H9 (cell line): ENCODE measurements at regions not wholly inside any gene's neighbourhood (a gene's known extent, or its start where the extent isn't known, plus 50 kb on each side); places are given as distances from the start of the nearest gene placed in this dataset.
"Not testable (repeated sequence)": the region's sequence is repeated elsewhere in the genome, so short reads cannot be mapped to it uniquely, and the experiment has no call there.

Experiments used
- DNase-seq: peaks from one replicate; pipeline ENCODE4 v3.0.0-alpha.2; 2017
- H2AFZ ChIP-seq: one replicate; pipeline ENCODE4 v1.6.1; 2013; ENCODE audit warnings: mild to moderate bottlenecking, low read length, control low read depth, moderate library complexity
- H2AK5ac ChIP-seq: 2 replicates; pipeline ENCODE4 v1.6.1; 2013; ENCODE audit warnings: low read length, control low read depth, mixed read lengths; ENCODE audit not compliant: insufficient read length
- H2BK120ac ChIP-seq: one replicate; pipeline ENCODE4 v1.6.1; 2013; ENCODE audit warnings: low read depth, mild to moderate bottlenecking, low read length, control low read depth, inconsistent platforms; ENCODE audit not compliant: poor library complexity, severe bottlenecking
- H2BK12ac ChIP-seq: 2 replicates; pipeline ENCODE4 v1.6.1; 2013; ENCODE audit warnings: low read length, control low read depth, mixed read lengths, low read depth; ENCODE audit not compliant: insufficient read length
- H2BK15ac ChIP-seq: 2 replicates; pipeline ENCODE4 v1.6.1; 2013; ENCODE audit warnings: low read depth, low read length, control low read depth
- H2BK20ac ChIP-seq: one replicate; pipeline ENCODE4 v1.6.1; 2013; ENCODE audit warnings: low read depth, mild to moderate bottlenecking, low read length, control low read depth, inconsistent platforms; ENCODE audit not compliant: poor library complexity, severe bottlenecking
- H2BK5ac ChIP-seq: 2 replicates; pipeline ENCODE4 v1.6.1; 2013; ENCODE audit warnings: low read length, control low read depth, mixed read lengths; ENCODE audit not compliant: insufficient read length
- H3K14ac ChIP-seq: 2 replicates; pipeline ENCODE4 v1.6.1; 2013; ENCODE audit warnings: low read length, control low read depth; ENCODE audit not compliant: insufficient read depth
- H3K18ac ChIP-seq: 2 replicates; pipeline ENCODE4 v1.6.1; 2013; ENCODE audit warnings: low read depth, mild to moderate bottlenecking, mixed read lengths, low read length, control low read depth; ENCODE audit not compliant: insufficient read length
- H3K23ac ChIP-seq: 2 replicates; pipeline ENCODE4 v1.6.1; 2013; ENCODE audit warnings: low read length, control low read depth, mixed read lengths, low read depth; ENCODE audit not compliant: insufficient read length
- H3K23me2 ChIP-seq: 2 replicates; pipeline ENCODE4 v1.6.1; 2013; ENCODE audit warnings: low read depth, mild to moderate bottlenecking, mixed read lengths, low read length, control low read depth; ENCODE audit not compliant: insufficient read length, poor library complexity, severe bottlenecking
- H3K27ac ChIP-seq: 2 replicates; pipeline ENCODE4 v1.5.1; 2013; ENCODE audit warnings: low read length, control low read depth, mixed read lengths, low read depth; ENCODE audit not compliant: insufficient read length
- H3K27me3 ChIP-seq: 2 replicates; pipeline ENCODE4 v1.6.1; 2013; ENCODE audit warnings: low read length, control low read depth, inconsistent platforms; ENCODE audit not compliant: insufficient read depth
- H3K4ac ChIP-seq: 2 replicates; pipeline ENCODE4 v1.6.1; 2013; ENCODE audit warnings: low read depth, mild to moderate bottlenecking, control low read depth, inconsistent platforms, low read length, moderate library complexity
- H3K4me1 ChIP-seq: 2 replicates; pipeline ENCODE4 v1.6.1; 2013; ENCODE audit warnings: low read length, control low read depth, inconsistent platforms; ENCODE audit not compliant: insufficient read depth
- H3K4me2 ChIP-seq: 2 replicates; pipeline ENCODE4 v1.6.1; 2013; ENCODE audit warnings: low read length, control low read depth, mixed read lengths; ENCODE audit not compliant: insufficient read length, insufficient read depth
- H3K56ac ChIP-seq: 2 replicates; pipeline ENCODE4 v1.6.1; 2013; ENCODE audit warnings: low read depth, mild to moderate bottlenecking, mixed read lengths, low read length, control low read depth; ENCODE audit not compliant: insufficient read length
- H3K79me1 ChIP-seq: 2 replicates; pipeline ENCODE4 v1.6.1; 2013; ENCODE audit warnings: low read depth, mild to moderate bottlenecking, moderate library complexity, low read length, control low read depth, inconsistent platforms; ENCODE audit not compliant: insufficient read depth, poor library complexity, severe bottlenecking
- H3K79me2 ChIP-seq: 2 replicates; pipeline ENCODE4 v1.6.1; 2013; ENCODE audit warnings: low read length, control low read depth, inconsistent platforms; ENCODE audit not compliant: insufficient read depth
- H3K9ac ChIP-seq: 2 replicates; pipeline ENCODE4 v1.6.1; 2013; ENCODE audit warnings: low read length, control low read depth, mixed read lengths; ENCODE audit not compliant: insufficient read length; ENCODE audit errors: extremely low read depth
- H3K9me3 ChIP-seq: one replicate; pipeline ENCODE4 v1.6.1; 2013; ENCODE audit warnings: low read depth, low read length, inconsistent platforms; ENCODE audit not compliant: control insufficient read depth
- H3T11ph ChIP-seq: one replicate; pipeline ENCODE4 v1.6.1; 2013; ENCODE audit warnings: mild to moderate bottlenecking, low read length, control low read depth, inconsistent platforms
- H4K20me1 ChIP-seq: one replicate; pipeline ENCODE4 v1.6.1; 2013; ENCODE audit not compliant: control insufficient read depth, insufficient read length, insufficient read depth
- H4K5ac ChIP-seq: 2 replicates; pipeline ENCODE4 v1.6.1; 2013; ENCODE audit warnings: low read depth, mild to moderate bottlenecking, mixed read lengths, low read length, control low read depth; ENCODE audit not compliant: insufficient read length
- H4K8ac ChIP-seq: replicated peaks from 2 replicates; pipeline ENCODE4 v1.6.1; 2013; ENCODE audit warnings: low read length, control low read depth, mixed read lengths, low read depth; ENCODE audit not compliant: insufficient read length
- H4K91ac ChIP-seq: 2 replicates; pipeline ENCODE4 v1.6.1; 2013; ENCODE audit warnings: low read depth, mild to moderate bottlenecking, moderate library complexity, mixed read lengths, low read length, control low read depth; ENCODE audit not compliant: insufficient read length
- H3K27ac Mint-ChIP-seq, 3 experiments: 2 replicates in 2 of 3; 3 replicates in 1 of 3; pipeline ENCODE4 v1.8.0; 2020 to 2021; ENCODE audit warnings: mixed read lengths in 3 of 3, mild to moderate bottlenecking in 1 of 3, moderate library complexity in 1 of 3
- H3K27me3 Mint-ChIP-seq: 2 replicates; pipeline ENCODE4 v1.8.0; 2021; ENCODE audit warnings: low read depth, mild to moderate bottlenecking, moderate library complexity, mixed read lengths
- H3K36me3 Mint-ChIP-seq, 3 experiments: 2 replicates in 2 of 3; 3 replicates in 1 of 3; pipeline ENCODE4 v1.8.0; 2020 to 2021; ENCODE audit warnings: low read depth in 3 of 3, mixed read lengths in 3 of 3; ENCODE audit not compliant: insufficient read depth in 1 of 3
- H3K4me1 Mint-ChIP-seq, 2 experiments: 2 replicates each; pipeline ENCODE4 v1.8.0; 2020; ENCODE audit warnings: mixed read lengths in 2 of 2
- H3K4me3 Mint-ChIP-seq, 2 experiments: 2 replicates in 1 of 2; 3 replicates in 1 of 2; pipeline ENCODE4 v1.8.0; 2020 to 2021; ENCODE audit warnings: mild to moderate bottlenecking in 2 of 2, mixed read lengths in 2 of 2, moderate library complexity in 1 of 2
- H3K9me3 Mint-ChIP-seq, 2 experiments: 2 replicates in 1 of 2; 3 replicates in 1 of 2; pipeline ENCODE4 v1.8.0; 2020; ENCODE audit warnings: mild to moderate bottlenecking in 2 of 2, mixed read lengths in 2 of 2, moderate library complexity in 1 of 2
- WGBS: extraction: QIAGEN DNeasy Blood & Tissue Kit; methylation state at CpG from one replicate; pipeline ENCODE4 v1.1.7; 2013; ENCODE audit warnings: missing lambda C conversion rate, low lambda C conversion rate, mixed read lengths; ENCODE audit not compliant: insufficient read length; ENCODE audit errors: extremely low coverage; 5-methylcytosine and 5-hydroxymethylcytosine counted together

DNA sequence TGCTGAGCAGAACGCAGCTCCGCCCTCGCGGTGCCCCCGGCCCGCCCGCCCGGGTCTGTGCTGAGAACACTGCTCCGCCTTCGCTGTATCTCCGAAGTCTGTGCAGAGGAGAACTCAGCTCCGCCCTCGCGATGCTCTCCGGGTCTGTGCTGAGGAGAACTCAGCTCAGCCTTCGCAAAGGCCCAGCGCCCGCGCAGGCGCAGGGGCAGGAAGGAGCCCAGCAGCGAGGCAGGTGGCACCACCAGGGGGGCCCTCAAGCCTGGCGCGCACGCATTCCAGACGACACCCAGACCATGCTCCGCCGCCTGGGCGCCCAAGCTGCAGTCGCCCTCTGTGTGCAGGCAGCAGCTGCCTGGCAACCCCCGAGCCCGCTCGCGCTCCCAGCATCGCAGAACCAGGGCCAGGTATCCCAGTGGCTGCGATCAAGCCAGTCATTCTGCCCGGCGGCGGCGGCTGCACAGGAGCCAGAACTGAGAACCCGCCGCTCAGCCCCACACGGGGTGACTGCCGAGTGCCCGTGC, 64.1 kb upstream of the GPR39 start:
- H2BK120ac ChIP-seq, H4K91ac ChIP-seq, H4K20me1 ChIP-seq, H2BK12ac ChIP-seq, H3K23ac ChIP-seq, H3K4me1 ChIP-seq, H2AK5ac ChIP-seq, H3K4me1 Mint-ChIP-seq, H3K79me2 ChIP-seq, H2BK5ac ChIP-seq, H3K79me1 ChIP-seq, H3K4ac ChIP-seq, H3K27ac Mint-ChIP-seq, H3K27me3 ChIP-seq, H4K8ac ChIP-seq, H3K9me3 ChIP-seq, H3K56ac ChIP-seq, H4K5ac ChIP-seq, H2AFZ ChIP-seq, H3T11ph ChIP-seq, H3K9me3 Mint-ChIP-seq, H3K36me3 Mint-ChIP-seq, H3K9ac ChIP-seq, H3K27ac ChIP-seq, H2BK20ac ChIP-seq, H3K23me2 ChIP-seq, H2BK15ac ChIP-seq, H3K18ac ChIP-seq, H3K14ac ChIP-seq: not testable (repeated sequence)
- Mint-ChIP-seq H3K27me3 (peaks cover 26% of the 10 kb centered on the region), H3K4me3 (peak overlapping the region; percentile 62 to 75)
- WGBS: no CpG with 5 or more reads among the region's 44 CpGs
- DNase-seq: peak; percentile 80
- H3K4me2 ChIP-seq: peak overlapping the region; percentile 43

DNA sequence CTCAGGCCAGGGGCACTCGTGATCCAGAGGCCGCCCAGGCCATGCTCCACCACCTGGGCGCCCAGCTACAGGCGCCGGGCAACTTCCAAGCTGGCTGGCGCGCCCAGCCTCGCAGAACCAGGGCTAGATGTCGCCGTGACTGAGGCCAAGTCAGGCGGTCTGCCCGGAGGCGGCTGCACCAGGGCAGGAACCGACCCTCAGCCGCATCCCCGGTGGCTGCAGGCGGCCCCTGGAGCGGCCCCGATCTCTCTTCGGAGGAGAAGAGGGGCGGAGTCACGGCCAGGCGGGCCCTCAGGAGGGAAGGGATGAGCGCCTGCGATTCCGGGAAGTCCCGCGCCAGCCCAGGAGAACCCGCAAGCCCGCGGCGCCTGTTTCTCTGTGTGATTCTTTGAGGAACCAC, 63.2 kb upstream of the GPR39 start:
- H3K56ac ChIP-seq, H2AFZ ChIP-seq, H3K4me2 ChIP-seq, H3K23ac ChIP-seq, H3K4ac ChIP-seq, H4K91ac ChIP-seq, H2BK15ac ChIP-seq, H3K9me3 Mint-ChIP-seq, H3K27ac Mint-ChIP-seq, H3K27ac ChIP-seq, H4K5ac ChIP-seq, H3K9ac ChIP-seq, H3K9me3 ChIP-seq, H2AK5ac ChIP-seq, H3K14ac ChIP-seq, H4K20me1 ChIP-seq, H4K8ac ChIP-seq, H3T11ph ChIP-seq, H3K36me3 Mint-ChIP-seq, H3K27me3 ChIP-seq, H3K79me2 ChIP-seq, H3K4me1 Mint-ChIP-seq, H3K18ac ChIP-seq, H3K4me1 ChIP-seq, H2BK120ac ChIP-seq, H2BK20ac ChIP-seq, H3K79me1 ChIP-seq, H2BK5ac ChIP-seq, H2BK12ac ChIP-seq, H3K23me2 ChIP-seq: not testable (repeated sequence)
- no CpG with 5 or more reads among the region's 32 CpGs for WGBS
- H3K4me3 Mint-ChIP-seq: peak overlapping the region; percentile 38 to 69; a peak in 4 of 5 replicates
- DNase-seq: peak; percentile 78
- H3K27me3 Mint-ChIP-seq: peaks cover 26% of the 10 kb centered on the region
